DOHH2 (cell line): ENCODE measurements at regions not wholly inside any gene's neighbourhood (a gene's known extent, or its start where the extent isn't known, plus 50 kb on each side); places are given as distances from the start of the nearest gene placed in this dataset.

Experiments
- H3F3A ChIP-seq: fragments of 200-600 bp; sonication (generic), shearing (Covaris generic); 2 replicates; pipeline ENCODE4 v1.6.0; 2016; ENCODE audit warnings: antibody characterized with exemption, mild to moderate bottlenecking; ENCODE audit not compliant: control insufficient read depth, insufficient read depth
- H3K27ac ChIP-seq: fragments of 200-600 bp; sonication (generic); 2 replicates; pipeline ENCODE4 v1.5.1; 2014; ENCODE audit warnings: low read depth, mild to moderate bottlenecking, low read length, moderate library complexity
- H3K27me3 ChIP-seq: fragments of 200-600 bp; sonication (generic); 2 replicates; pipeline ENCODE4 v1.6.1; 2014; ENCODE audit warnings: mild to moderate bottlenecking, low read length, mixed read lengths; ENCODE audit not compliant: control insufficient read depth
- H3K36me3 ChIP-seq: fragments of 200-600 bp; sonication (generic); 2 replicates; pipeline ENCODE4 v1.6.1; 2014; ENCODE audit warnings: mild to moderate bottlenecking, low read length, moderate library complexity, mixed read lengths; ENCODE audit not compliant: control insufficient read depth
- H3K4me1 ChIP-seq: fragments of 200-600 bp; sonication (generic); 2 replicates; pipeline ENCODE4 v1.6.1; 2014; ENCODE audit warnings: mild to moderate bottlenecking, low read length, mixed read lengths; ENCODE audit not compliant: control insufficient read depth
- H3K4me2 ChIP-seq: fragments of 200-600 bp; sonication (generic); 2 replicates; pipeline ENCODE4 v1.6.0; 2014; ENCODE audit warnings: mild to moderate bottlenecking, low read length, moderate library complexity
- H3K4me3 ChIP-seq: fragments of 200-600 bp; sonication (generic); 2 replicates; pipeline ENCODE4 v1.5.1; 2014; ENCODE audit warnings: mild to moderate bottlenecking, low read length, mixed read lengths
- H3K79me2 ChIP-seq: fragments of 200-600 bp; sonication (generic); 2 replicates; pipeline ENCODE4 v1.6.1; 2014; ENCODE audit warnings: mild to moderate bottlenecking, low read length, mixed read lengths; ENCODE audit not compliant: control insufficient read depth
- H3K9me2 ChIP-seq: fragments of 200-600 bp; sonication (generic); replicated peaks from 2 replicates; pipeline ENCODE4 v1.6.1; 2014; ENCODE audit warnings: mild to moderate bottlenecking, low read length, mixed read lengths; ENCODE audit not compliant: control insufficient read depth
- H3K9me3 ChIP-seq: fragments of 200-600 bp; sonication (generic); 2 replicates; pipeline ENCODE4 v1.6.1; 2014; ENCODE audit warnings: antibody characterized with exemption, low read length, mixed read lengths; ENCODE audit not compliant: control insufficient read depth, insufficient read depth
- H4K20me1 ChIP-seq: fragments of 200-600 bp; sonication (generic); 2 replicates; pipeline ENCODE4 v1.6.0; 2014; ENCODE audit warnings: low read depth, mild to moderate bottlenecking, antibody characterized with exemption, low read length, moderate library complexity; ENCODE audit not compliant: control insufficient read depth, insufficient read depth
- CTCF ChIP-seq: fragments of 200-600 bp; sonication (generic); IDR thresholded peaks from one replicate; pipeline ENCODE4 v1.5.1; 2014; ENCODE audit warnings: antibody characterized with exemption, mild to moderate bottlenecking, low read depth, low read length; ENCODE audit not compliant: poor library complexity, severe bottlenecking
- EZH2phosphoT487 ChIP-seq: fragments of 200-600 bp; sonication (generic); IDR thresholded peaks from 2 replicates; pipeline ENCODE4 v1.6.1; 2017; ENCODE audit warnings: borderline replicate concordance, mild to moderate bottlenecking, antibody characterized with exemption, low read length, moderate library complexity, mixed read lengths

- Histone ChIP-seq H3K79me2 (no peaks in the 10 kb centered on the region), H3K9me3 (no peaks in the 10 kb centered on the region), H3K4me3 (no peak overlapping the region), H3K4me2 (no peak overlapping the region), H4K20me1 (no peaks in the 10 kb centered on the region), H3K9me2 (no peaks in the 10 kb centered on the region), H3F3A (no peaks in the 10 kb centered on the region), H3K27me3 (peaks cover 22% of the 10 kb centered on the region), H3K27ac (no peak overlapping the region), H3K4me1 (no peaks in the 10 kb centered on the region), H3K36me3 (no peaks in the 10 kb centered on the region)
- TF ChIP-seq CTCF (no peak), EZH2phosphoT487 (no peak)
Measured at GRCh38 chr6:138568997-138569396, 69.7 kb upstream of the NHSL1 start.

- H3K4me1 ChIP-seq, result no peaks in the 10 kb centered on the region
- no peaks in the 10 kb centered on the region for H3K79me2 ChIP-seq
- TF ChIP-seq CTCF, result no peak
- TF ChIP-seq EZH2phosphoT487, result no peak
- no peak overlapping the region for H3K27ac ChIP-seq
- no peaks in the 10 kb centered on the region for H3K9me3 ChIP-seq
- peaks cover 22% of the 10 kb centered on the region for H3K27me3 ChIP-seq
- no peak overlapping the region for H3K4me3 ChIP-seq
- H3K36me3 ChIP-seq, result no peaks in the 10 kb centered on the region
- no peaks in the 10 kb centered on the region for H3K9me2 ChIP-seq
- no peaks in the 10 kb centered on the region for H4K20me1 ChIP-seq
- H3K4me2 ChIP-seq, result no peak overlapping the region
- H3F3A ChIP-seq, result no peaks in the 10 kb centered on the region
Measured at GRCh38 chr6:138569554-138569953, 70.3 kb upstream of the NHSL1 start.

GRCh38 chr6:138569970-138570724 is 70.9 kb upstream of the NHSL1 start:
- H4K20me1 ChIP-seq, result no peaks in the 10 kb centered on the region
- no peak overlapping the region for H3K27ac ChIP-seq

More at GRCh38 chr6:138569970-138570724, 70.9 kb upstream of the NHSL1 start:
- no peak overlapping the region for H3K4me3 ChIP-seq
- no peak overlapping the region for H3K4me2 ChIP-seq
- no peaks in the 10 kb centered on the region for H3K9me2 ChIP-seq
- TF ChIP-seq CTCF (no peak), EZH2phosphoT487 (no peak)
- H3K79me2 ChIP-seq, result no peaks in the 10 kb centered on the region
- no peaks in the 10 kb centered on the region for H3K4me1 ChIP-seq
- H3K36me3 ChIP-seq, result no peaks in the 10 kb centered on the region
- H3K9me3 ChIP-seq, result no peaks in the 10 kb centered on the region
- H3K27me3 ChIP-seq, result peaks cover 22% of the 10 kb centered on the region
- no peaks in the 10 kb centered on the region for H3F3A ChIP-seq
